Caco-2 (cell line): ENCODE measurements at regions not wholly inside any gene's neighbourhood (a gene's known extent, or its start where the extent isn't known, plus 50 kb on each side); places are given as distances from the start of the nearest gene placed in this dataset.
A peak's percentile ranks its signal among the peaks of the same experiment; 100 is the strongest.

Source experiments
- BruUV-seq: library from RNA; stranded (reverse); fragments of 400-500 nt; replicated peaks from 2 replicates; lab custom pipeline; 2021; lab: Mats Ljungman, UMichigan
- CTCF ChIA-PET: fragments of 300-600 bp; sonication (Branson Sonifier 250); formaldehyde crosslinking; loops from one replicate; lab custom pipeline; 2022; ENCODE audit warnings: antibody characterized with exemption; lab: Charles Lee
- POLR2A ChIA-PET: fragments of 300-600 bp; sonication (Branson Sonifier 250); formaldehyde crosslinking; loops from one replicate; lab custom pipeline; 2022; ENCODE audit warnings: antibody characterized with exemption; lab: Charles Lee
- DNase-seq, 2 experiments: peaks; one replicate each; pipeline versions ENCODE4 v3.0.0 to v3.0.0-alpha.2; 2020 to 2022
- H3K27me3 ChIP-seq: replicated peaks from 2 replicates; pipeline ENCODE4 v1.6.0; 2011; ENCODE audit warnings: low read length; ENCODE audit not compliant: control insufficient read depth, insufficient read depth
- H3K36me3 ChIP-seq: 2 replicates; pipeline ENCODE4 v1.5.1; 2011; ENCODE audit warnings: low read length; ENCODE audit not compliant: control insufficient read depth, insufficient read depth
- H3K4me1 ChIP-seq: fragments of 250-450 bp; sonication (Bioruptor Pico); 2 replicates; pipeline ENCODE4 v1.5.1; 2020; ENCODE audit warnings: mild to moderate bottlenecking
- H3K4me3 ChIP-seq: 2 replicates; pipeline ENCODE4 v1.5.1; 2011; ENCODE audit warnings: low read depth, mild to moderate bottlenecking, control low read depth, low read length
- H3K9me3 ChIP-seq: fragments of 250-450 bp; sonication (Bioruptor Pico); 2 replicates; pipeline ENCODE4 v1.5.1; 2020; ENCODE audit warnings: mild to moderate bottlenecking, moderate library complexity
- H3K27ac Mint-ChIP-seq: one replicate; pipeline ENCODE4 v1.8.0; 2022; ENCODE audit warnings: mixed read lengths; ENCODE audit not compliant: unreplicated experiment
- H3K27me3 Mint-ChIP-seq: one replicate; pipeline ENCODE4 v1.8.0; 2022; ENCODE audit warnings: mixed read lengths; ENCODE audit not compliant: insufficient read depth, unreplicated experiment
- H3K36me3 Mint-ChIP-seq: one replicate; pipeline ENCODE4 v1.8.0; 2022; ENCODE audit warnings: mild to moderate bottlenecking, mixed read lengths; ENCODE audit not compliant: insufficient read depth, unreplicated experiment
- H3K4me1 Mint-ChIP-seq: one replicate; pipeline ENCODE4 v1.8.0; 2022; ENCODE audit warnings: low read depth, mixed read lengths; ENCODE audit not compliant: unreplicated experiment
- H3K4me3 Mint-ChIP-seq: one replicate; pipeline ENCODE4 v1.8.0; 2022; ENCODE audit warnings: mild to moderate bottlenecking, moderate library complexity, mixed read lengths; ENCODE audit not compliant: unreplicated experiment
- H3K9me3 Mint-ChIP-seq: one replicate; pipeline ENCODE4 v1.8.0; 2022; ENCODE audit warnings: mixed read lengths; ENCODE audit not compliant: unreplicated experiment
- intact Hi-C: fragments of 100-400 bp; cut with micrococcal nuclease; formaldehyde crosslinking; loops from one replicate; pipeline ENCODE4 v1.10.0; 2022; ENCODE audit not compliant: unreplicated experiment
- TF ChIP-seq, protein P1 (sequence below), 2 experiments: fragments of 200-600 bp in 1 of 2; IDR thresholded peaks; 1 replicate in 1 of 2; 2 replicates in 1 of 2; pipeline versions ENCODE4 v1.5.1 to v1.8.0; 2011 to 2022; ENCODE audit warnings: antibody characterized with exemption in 1 of 2, control low read depth in 1 of 2, inconsistent platforms in 1 of 2, low read depth in 1 of 2, low read length in 1 of 2, mild to moderate bottlenecking in 1 of 2, moderate library complexity in 1 of 2; ENCODE audit not compliant: insufficient read depth in 1 of 2, severe bottlenecking in 1 of 2, unreplicated experiment in 1 of 2

DNA sequence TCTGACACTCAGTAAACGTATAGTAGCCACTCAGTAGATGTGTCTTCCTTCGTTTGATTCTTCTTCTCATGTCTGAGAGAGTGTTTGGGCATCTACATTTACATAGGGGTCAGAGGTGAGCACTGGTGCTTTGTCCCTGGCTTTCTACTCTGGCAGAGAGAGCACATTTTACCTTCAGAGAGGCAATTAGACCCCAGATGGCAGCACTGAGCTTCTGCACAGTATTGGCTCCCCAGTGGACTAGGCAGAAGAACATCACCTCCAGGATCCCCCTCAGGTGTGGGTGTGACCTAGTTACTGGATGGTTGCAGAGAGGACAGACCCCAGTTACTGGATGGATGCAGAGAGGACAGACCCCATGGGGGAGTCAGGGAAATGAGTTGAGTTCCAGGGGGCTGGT is 327.2 kb downstream of the DHX35 start:
- H3K4me3 ChIP-seq: no peak overlapping the region
- Mint-ChIP-seq H3K27me3 (no peaks in the 10 kb centered on the region), H3K27ac (peak overlapping the region; percentile 0), H3K4me1 (peaks cover 23% of the 10 kb centered on the region), H3K4me3 (no peak overlapping the region), H3K9me3 (peaks cover 53% of the 10 kb centered on the region), H3K36me3 (no peaks in the 10 kb centered on the region)
- POLR2A ChIA-PET: no interaction called here
- TF ChIP-seq, protein P1, sequence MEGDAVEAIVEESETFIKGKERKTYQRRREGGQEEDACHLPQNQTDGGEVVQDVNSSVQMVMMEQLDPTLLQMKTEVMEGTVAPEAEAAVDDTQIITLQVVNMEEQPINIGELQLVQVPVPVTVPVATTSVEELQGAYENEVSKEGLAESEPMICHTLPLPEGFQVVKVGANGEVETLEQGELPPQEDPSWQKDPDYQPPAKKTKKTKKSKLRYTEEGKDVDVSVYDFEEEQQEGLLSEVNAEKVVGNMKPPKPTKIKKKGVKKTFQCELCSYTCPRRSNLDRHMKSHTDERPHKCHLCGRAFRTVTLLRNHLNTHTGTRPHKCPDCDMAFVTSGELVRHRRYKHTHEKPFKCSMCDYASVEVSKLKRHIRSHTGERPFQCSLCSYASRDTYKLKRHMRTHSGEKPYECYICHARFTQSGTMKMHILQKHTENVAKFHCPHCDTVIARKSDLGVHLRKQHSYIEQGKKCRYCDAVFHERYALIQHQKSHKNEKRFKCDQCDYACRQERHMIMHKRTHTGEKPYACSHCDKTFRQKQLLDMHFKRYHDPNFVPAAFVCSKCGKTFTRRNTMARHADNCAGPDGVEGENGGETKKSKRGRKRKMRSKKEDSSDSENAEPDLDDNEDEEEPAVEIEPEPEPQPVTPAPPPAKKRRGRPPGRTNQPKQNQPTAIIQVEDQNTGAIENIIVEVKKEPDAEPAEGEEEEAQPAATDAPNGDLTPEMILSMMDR (IDR thresholded peaks at IDR 0.05; ENCODE audit: insufficient read depth in 1 of 2, low read depth in 1 of 2, low read length in 1 of 2, severe bottlenecking in 1 of 2, unreplicated experiment in 1 of 2): peak; percentile 34 to 48
- CTCF ChIA-PET: interaction anchor here (1.7 kb wide), 1 partner anchor 109 kb away, joined by 12 read pairs; no protein-coding TSS in a partner anchor
- intact Hi-C loops: no loop called here
- H3K9me3 ChIP-seq: peaks cover 16% of the 10 kb centered on the region
- no TSS peak for BruUV-seq
- H3K36me3 ChIP-seq: no peaks in the 10 kb centered on the region
- peak in 1 of 2 experiments; percentile 46 for DNase-seq
- peaks cover 20% of the 10 kb centered on the region for H3K4me1 ChIP-seq
- H3K27me3 ChIP-seq: no peaks in the 10 kb centered on the region

DNA sequence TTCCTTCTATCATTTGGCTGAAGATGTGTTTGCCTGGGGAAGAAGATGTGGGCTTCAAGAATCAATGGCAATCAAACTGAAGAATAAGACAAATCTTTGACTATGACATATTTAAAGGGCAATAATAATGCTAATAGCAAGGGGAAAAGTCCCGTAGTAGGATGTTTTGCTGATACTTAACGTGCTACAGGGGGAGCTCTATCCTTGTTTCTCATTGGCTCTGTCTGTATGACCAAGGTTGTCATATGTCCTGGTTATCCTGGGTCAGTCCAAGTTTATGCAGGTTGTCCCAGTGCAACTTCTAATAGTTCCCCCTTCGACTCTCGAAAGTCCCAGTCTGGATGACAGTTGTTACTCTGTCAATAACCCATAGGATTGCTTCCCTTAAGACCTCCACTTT is 321.3 kb downstream of the DHX35 start:
- H3K4me1 ChIP-seq: no peaks in the 10 kb centered on the region
- H3K27me3 ChIP-seq: no peaks in the 10 kb centered on the region
- Mint-ChIP-seq H3K9me3 (peaks cover 23% of the 10 kb centered on the region), H3K4me1 (no peaks in the 10 kb centered on the region), H3K36me3 (no peaks in the 10 kb centered on the region), H3K4me3 (no peak overlapping the region), H3K27me3 (peaks cover 3% of the 10 kb centered on the region), H3K27ac (no peak overlapping the region)
- CTCF ChIA-PET: interaction anchor here (0.7 kb wide), 1 partner anchor 591 kb away, joined by 3 read pairs; no protein-coding TSS in a partner anchor
- no peak overlapping the region for H3K4me3 ChIP-seq
- H3K9me3 ChIP-seq: peaks cover 10% of the 10 kb centered on the region
- no TSS peak for BruUV-seq
- TF ChIP-seq, protein P1 (IDR thresholded peaks at IDR 0.05; ENCODE audit: insufficient read depth in 1 of 2, low read depth in 1 of 2, low read length in 1 of 2, severe bottlenecking in 1 of 2, unreplicated experiment in 1 of 2): no peak
- no peak for DNase-seq
- intact Hi-C loops: no loop called here
- no peaks in the 10 kb centered on the region for H3K36me3 ChIP-seq
- POLR2A ChIA-PET: no interaction called here

DNA sequence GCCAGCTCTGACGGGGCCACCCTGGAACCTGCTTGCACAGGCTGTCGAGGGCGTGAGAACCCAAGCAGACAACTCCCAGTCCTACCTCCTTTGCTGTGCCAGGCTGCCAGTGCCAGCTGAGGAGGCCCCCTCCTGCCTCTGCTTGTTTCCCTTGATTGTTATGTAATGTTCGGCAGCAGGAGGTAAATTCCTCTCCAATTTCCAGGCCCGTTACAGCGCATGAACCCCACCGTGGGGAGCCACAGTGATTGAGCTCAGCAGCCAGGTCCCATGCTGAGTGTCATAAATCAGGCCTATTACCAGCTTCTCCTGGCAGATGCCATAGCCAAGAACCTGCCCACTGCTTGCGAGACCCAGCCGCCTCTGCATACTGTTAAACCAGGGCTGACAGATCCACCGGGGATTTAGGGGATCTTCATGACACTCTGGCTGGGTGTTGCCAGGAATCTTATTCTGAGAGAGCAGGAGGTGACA is 320.5 kb downstream of the DHX35 start:
- H3K4me3 Mint-ChIP-seq: no peak overlapping the region
- TF ChIP-seq, protein P1 (IDR thresholded peaks at IDR 0.05; ENCODE audit: insufficient read depth in 1 of 2, low read depth in 1 of 2, low read length in 1 of 2, severe bottlenecking in 1 of 2, unreplicated experiment in 1 of 2): no peak
- H3K36me3 Mint-ChIP-seq: no peaks in the 10 kb centered on the region
- Histone ChIP-seq H3K4me1 (no peaks in the 10 kb centered on the region), H3K9me3 (peaks cover 3% of the 10 kb centered on the region; the same call in 1 of the 2 replicates), H3K4me3 (no peak overlapping the region), H3K27me3 (no peaks in the 10 kb centered on the region), H3K36me3 (no peaks in the 10 kb centered on the region)
- H3K4me1 Mint-ChIP-seq: no peaks in the 10 kb centered on the region
- POLR2A ChIA-PET: no interaction called here
- H3K9me3 Mint-ChIP-seq: peaks cover 15% of the 10 kb centered on the region
- no peak overlapping the region for H3K27ac Mint-ChIP-seq
- BruUV-seq: no TSS peak
- peaks cover 3% of the 10 kb centered on the region for H3K27me3 Mint-ChIP-seq
- CTCF ChIA-PET: no interaction called here
- intact Hi-C loops: no loop called here
- DNase-seq: no peak
